ENCODE measurements at regions not wholly inside any gene's neighbourhood (a gene's known extent, or its start where the extent isn't known, plus 50 kb on each side); places are given as distances from the start of the nearest gene placed in this dataset.

- TF ChIP-seq CTCF (IDR thresholded peaks at IDR 0.05; ENCODE audit: low read length) (no peak), EZH2 (IDR thresholded peaks at IDR 0.05; ENCODE audit: borderline replicate concordance, low read length) (no peak)
These were observed 367.1 kb upstream of the FAR2 start for GRCh38 chr12:28781671-28782652.
